IMR-90 (cell line): ENCODE measurements at regions not wholly inside any gene's neighbourhood (a gene's known extent, or its start where the extent isn't known, plus 50 kb on each side); places are given as distances from the start of the nearest gene placed in this dataset.

Experiments used
- BHLHE40 ChIP-seq: fragments of 150-350 bp; IDR thresholded peaks from 2 replicates; pipeline ENCODE4 v1.6.1; 2016; ENCODE audit warnings: mild to moderate bottlenecking, low read depth, low read length
- CEBPB ChIP-seq: IDR thresholded peaks from 2 replicates; pipeline ENCODE4 v1.6.1; 2012; ENCODE audit warnings: low read depth, low read length, improper control_type of control experiment
- CTCF ChIP-seq: conservative IDR thresholded peaks from 2 replicates; pipeline ENCODE4 v1.5.1; 2012; ENCODE audit warnings: mild to moderate bottlenecking, low read depth, low read length, improper control_type of control experiment
- ELK1 ChIP-seq: fragments of 150-350 bp; IDR thresholded peaks from 2 replicates; pipeline ENCODE4 v1.6.1; 2016; ENCODE audit warnings: low read depth, mild to moderate bottlenecking, low read length, moderate library complexity, borderline replicate concordance
- FOS ChIP-seq: fragments of 150-350 bp; IDR thresholded peaks from 2 replicates; pipeline ENCODE4 v1.6.1; 2016; ENCODE audit warnings: low read depth, low read length
- MXI1 ChIP-seq: IDR thresholded peaks from 2 replicates; pipeline ENCODE4 v1.6.1; 2012; ENCODE audit warnings: low read depth, mild to moderate bottlenecking, low read length, moderate library complexity, borderline replicate concordance
- POLR2A ChIP-seq: IDR thresholded peaks from 2 replicates; pipeline ENCODE4 v1.6.1; 2012; ENCODE audit warnings: mild to moderate bottlenecking, low read depth, low read length
- RAD21 ChIP-seq: IDR thresholded peaks from 2 replicates; pipeline ENCODE4 v1.6.1; 2012; ENCODE audit warnings: low read length, improper control_type of control experiment
- RFX5 ChIP-seq: IDR thresholded peaks from 2 replicates; pipeline ENCODE4 v1.8.0; 2012; ENCODE audit warnings: low read depth, mild to moderate bottlenecking, low read length, moderate library complexity

- TF ChIP-seq CTCF: no peak
- no peak for TF ChIP-seq POLR2A
- no peak for TF ChIP-seq RFX5
- no peak for TF ChIP-seq RAD21
- no peak for TF ChIP-seq ELK1
- no peak for TF ChIP-seq BHLHE40
- TF ChIP-seq CEBPB: no peak
- TF ChIP-seq MXI1: no peak
- TF ChIP-seq FOS: no peak
These were observed 1350.7 kb downstream of the ZPLD1 start for GRCh38 chr3:103785537-103785936.
